H9 (cell line): ENCODE measurements at regions not wholly inside any gene's neighbourhood (a gene's known extent, or its start where the extent isn't known, plus 50 kb on each side); places are given as distances from the start of the nearest gene placed in this dataset.

ENCODE experiments used
- DNase-seq: peaks from one replicate; pipeline ENCODE4 v3.0.0-alpha.2; 2017
- H2AFZ ChIP-seq: one replicate; pipeline ENCODE4 v1.6.1; 2013; ENCODE audit warnings: mild to moderate bottlenecking, low read length, control low read depth, moderate library complexity
- H2AK5ac ChIP-seq: 2 replicates; pipeline ENCODE4 v1.6.1; 2013; ENCODE audit warnings: low read length, control low read depth, mixed read lengths; ENCODE audit not compliant: insufficient read length
- H2BK120ac ChIP-seq: one replicate; pipeline ENCODE4 v1.6.1; 2013; ENCODE audit warnings: low read depth, mild to moderate bottlenecking, low read length, control low read depth, inconsistent platforms; ENCODE audit not compliant: poor library complexity, severe bottlenecking
- H2BK12ac ChIP-seq: 2 replicates; pipeline ENCODE4 v1.6.1; 2013; ENCODE audit warnings: low read length, control low read depth, mixed read lengths, low read depth; ENCODE audit not compliant: insufficient read length
- H2BK15ac ChIP-seq: 2 replicates; pipeline ENCODE4 v1.6.1; 2013; ENCODE audit warnings: low read depth, low read length, control low read depth
- H2BK20ac ChIP-seq: one replicate; pipeline ENCODE4 v1.6.1; 2013; ENCODE audit warnings: low read depth, mild to moderate bottlenecking, low read length, control low read depth, inconsistent platforms; ENCODE audit not compliant: poor library complexity, severe bottlenecking
- H2BK5ac ChIP-seq: 2 replicates; pipeline ENCODE4 v1.6.1; 2013; ENCODE audit warnings: low read length, control low read depth, mixed read lengths; ENCODE audit not compliant: insufficient read length
- H3K14ac ChIP-seq: 2 replicates; pipeline ENCODE4 v1.6.1; 2013; ENCODE audit warnings: low read length, control low read depth; ENCODE audit not compliant: insufficient read depth
- H3K18ac ChIP-seq: 2 replicates; pipeline ENCODE4 v1.6.1; 2013; ENCODE audit warnings: low read depth, mild to moderate bottlenecking, mixed read lengths, low read length, control low read depth; ENCODE audit not compliant: insufficient read length
- H3K23ac ChIP-seq: 2 replicates; pipeline ENCODE4 v1.6.1; 2013; ENCODE audit warnings: low read length, control low read depth, mixed read lengths, low read depth; ENCODE audit not compliant: insufficient read length
- H3K23me2 ChIP-seq: 2 replicates; pipeline ENCODE4 v1.6.1; 2013; ENCODE audit warnings: low read depth, mild to moderate bottlenecking, mixed read lengths, low read length, control low read depth; ENCODE audit not compliant: insufficient read length, poor library complexity, severe bottlenecking
- H3K27ac ChIP-seq: 2 replicates; pipeline ENCODE4 v1.5.1; 2013; ENCODE audit warnings: low read length, control low read depth, mixed read lengths, low read depth; ENCODE audit not compliant: insufficient read length
- H3K27me3 ChIP-seq: 2 replicates; pipeline ENCODE4 v1.6.1; 2013; ENCODE audit warnings: low read length, control low read depth, inconsistent platforms; ENCODE audit not compliant: insufficient read depth
- H3K4ac ChIP-seq: 2 replicates; pipeline ENCODE4 v1.6.1; 2013; ENCODE audit warnings: low read depth, mild to moderate bottlenecking, control low read depth, inconsistent platforms, low read length, moderate library complexity
- H3K4me1 ChIP-seq: 2 replicates; pipeline ENCODE4 v1.6.1; 2013; ENCODE audit warnings: low read length, control low read depth, inconsistent platforms; ENCODE audit not compliant: insufficient read depth
- H3K4me2 ChIP-seq: 2 replicates; pipeline ENCODE4 v1.6.1; 2013; ENCODE audit warnings: low read length, control low read depth, mixed read lengths; ENCODE audit not compliant: insufficient read length, insufficient read depth
- H3K56ac ChIP-seq: 2 replicates; pipeline ENCODE4 v1.6.1; 2013; ENCODE audit warnings: low read depth, mild to moderate bottlenecking, mixed read lengths, low read length, control low read depth; ENCODE audit not compliant: insufficient read length
- H3K79me1 ChIP-seq: 2 replicates; pipeline ENCODE4 v1.6.1; 2013; ENCODE audit warnings: low read depth, mild to moderate bottlenecking, moderate library complexity, low read length, control low read depth, inconsistent platforms; ENCODE audit not compliant: insufficient read depth, poor library complexity, severe bottlenecking
- H3K79me2 ChIP-seq: 2 replicates; pipeline ENCODE4 v1.6.1; 2013; ENCODE audit warnings: low read length, control low read depth, inconsistent platforms; ENCODE audit not compliant: insufficient read depth
- H3K9ac ChIP-seq: 2 replicates; pipeline ENCODE4 v1.6.1; 2013; ENCODE audit warnings: low read length, control low read depth, mixed read lengths; ENCODE audit not compliant: insufficient read length; ENCODE audit errors: extremely low read depth
- H3K9me3 ChIP-seq: one replicate; pipeline ENCODE4 v1.6.1; 2013; ENCODE audit warnings: low read depth, low read length, inconsistent platforms; ENCODE audit not compliant: control insufficient read depth
- H3T11ph ChIP-seq: one replicate; pipeline ENCODE4 v1.6.1; 2013; ENCODE audit warnings: mild to moderate bottlenecking, low read length, control low read depth, inconsistent platforms
- H4K20me1 ChIP-seq: one replicate; pipeline ENCODE4 v1.6.1; 2013; ENCODE audit not compliant: control insufficient read depth, insufficient read length, insufficient read depth
- H4K5ac ChIP-seq: 2 replicates; pipeline ENCODE4 v1.6.1; 2013; ENCODE audit warnings: low read depth, mild to moderate bottlenecking, mixed read lengths, low read length, control low read depth; ENCODE audit not compliant: insufficient read length
- H4K8ac ChIP-seq: replicated peaks from 2 replicates; pipeline ENCODE4 v1.6.1; 2013; ENCODE audit warnings: low read length, control low read depth, mixed read lengths, low read depth; ENCODE audit not compliant: insufficient read length
- H4K91ac ChIP-seq: 2 replicates; pipeline ENCODE4 v1.6.1; 2013; ENCODE audit warnings: low read depth, mild to moderate bottlenecking, moderate library complexity, mixed read lengths, low read length, control low read depth; ENCODE audit not compliant: insufficient read length
- H3K27ac Mint-ChIP-seq, 3 experiments: 2 replicates in 2 of 3; 3 replicates in 1 of 3; pipeline ENCODE4 v1.8.0; 2020 to 2021; ENCODE audit warnings: mixed read lengths in 3 of 3, mild to moderate bottlenecking in 1 of 3, moderate library complexity in 1 of 3
- H3K27me3 Mint-ChIP-seq: 2 replicates; pipeline ENCODE4 v1.8.0; 2021; ENCODE audit warnings: low read depth, mild to moderate bottlenecking, moderate library complexity, mixed read lengths
- H3K36me3 Mint-ChIP-seq, 3 experiments: 2 replicates in 2 of 3; 3 replicates in 1 of 3; pipeline ENCODE4 v1.8.0; 2020 to 2021; ENCODE audit warnings: low read depth in 3 of 3, mixed read lengths in 3 of 3; ENCODE audit not compliant: insufficient read depth in 1 of 3
- H3K4me1 Mint-ChIP-seq, 2 experiments: 2 replicates each; pipeline ENCODE4 v1.8.0; 2020; ENCODE audit warnings: mixed read lengths in 2 of 2
- H3K4me3 Mint-ChIP-seq, 2 experiments: 2 replicates in 1 of 2; 3 replicates in 1 of 2; pipeline ENCODE4 v1.8.0; 2020 to 2021; ENCODE audit warnings: mild to moderate bottlenecking in 2 of 2, mixed read lengths in 2 of 2, moderate library complexity in 1 of 2
- H3K9me3 Mint-ChIP-seq, 2 experiments: 2 replicates in 1 of 2; 3 replicates in 1 of 2; pipeline ENCODE4 v1.8.0; 2020; ENCODE audit warnings: mild to moderate bottlenecking in 2 of 2, mixed read lengths in 2 of 2, moderate library complexity in 1 of 2
- CTCF ChIP-seq: fragments of 200-600 bp; sonication (generic); conservative IDR thresholded peaks from 3 replicates; pipeline ENCODE4 v1.8.0; 2021; ENCODE audit warnings: antibody characterized with exemption, mild to moderate bottlenecking

- Histone ChIP-seq H3K4me1 (no peaks in the 10 kb centered on the region), H2AFZ (no peak overlapping the region), H3K27ac (no peak overlapping the region), H4K5ac (no peak overlapping the region), H3T11ph (no peak overlapping the region), H3K4me2 (no peak overlapping the region), H4K20me1 (no peaks in the 10 kb centered on the region), H2BK12ac (no peak overlapping the region), H4K91ac (no peak overlapping the region), H3K23ac (no peak overlapping the region), H3K56ac (no peak overlapping the region), H4K8ac (no peak overlapping the region), H3K79me2 (no peaks in the 10 kb centered on the region), H2BK15ac (no peak overlapping the region), H3K9me3 (no peaks in the 10 kb centered on the region), H3K9ac (no peak overlapping the region), H2BK120ac (no peak overlapping the region), H2BK20ac (no peak overlapping the region), H3K23me2 (no peaks in the 10 kb centered on the region), H2AK5ac (no peak overlapping the region), H3K27me3 (no peaks in the 10 kb centered on the region), H3K79me1 (no peaks in the 10 kb centered on the region), H3K4ac (no peak overlapping the region), H2BK5ac (no peak overlapping the region), H3K14ac (no peak overlapping the region), H3K18ac (no peak overlapping the region)
- Mint-ChIP-seq H3K9me3 (0 out of 5 replicates have a peak, but pooled peaks cover 0 to 3% of the 10 kb centered on the region in 2 experiments), H3K27me3 (no peaks in the 10 kb centered on the region), H3K4me1 (no peaks in the 10 kb centered on the region), H3K4me3 (no peak overlapping the region), H3K27ac (no peak overlapping the region), H3K36me3 (no peaks in the 10 kb centered on the region)
- no peak for DNase-seq
- no peak for TF ChIP-seq CTCF
These were observed 831.7 kb upstream of the LRRTM1 start for GRCh38 chr2:81136296-81136695.
